Suprapubic skin (tissue), 4 donors: ENCODE measurements at regions not wholly inside any gene's neighbourhood (a gene's known extent, or its start where the extent isn't known, plus 50 kb on each side); places are given as distances from the start of the nearest gene placed in this dataset.

Experiments used
- CTCF ChIP-seq, 2 donors: fragments of 200-600 bp in 1 of 2; fragments of 450-650 bp in 1 of 2; sonication (generic) in 1 of 2; IDR thresholded peaks; one replicate each; pipeline ENCODE4 v1.5.1; 2016 to 2019; ENCODE audit warnings: antibody characterized with exemption in 2 of 2, mild to moderate bottlenecking in 1 of 2, moderate library complexity in 1 of 2
- POLR2A ChIP-seq, 2 donors: fragments of 450-650 bp; IDR thresholded peaks; one replicate each; pipeline ENCODE4 v1.6.1; 2017; ENCODE audit warnings: antibody characterized with exemption in 2 of 2, mild to moderate bottlenecking in 2 of 2, moderate library complexity in 2 of 2
- POLR2AphosphoS5 ChIP-seq, 3 donors: sonication (generic); formaldehyde crosslinking; IDR thresholded peaks; one replicate each; pipeline ENCODE4 v1.6.1; 2017; ENCODE audit warnings: antibody characterized with exemption in 3 of 3

DNA sequence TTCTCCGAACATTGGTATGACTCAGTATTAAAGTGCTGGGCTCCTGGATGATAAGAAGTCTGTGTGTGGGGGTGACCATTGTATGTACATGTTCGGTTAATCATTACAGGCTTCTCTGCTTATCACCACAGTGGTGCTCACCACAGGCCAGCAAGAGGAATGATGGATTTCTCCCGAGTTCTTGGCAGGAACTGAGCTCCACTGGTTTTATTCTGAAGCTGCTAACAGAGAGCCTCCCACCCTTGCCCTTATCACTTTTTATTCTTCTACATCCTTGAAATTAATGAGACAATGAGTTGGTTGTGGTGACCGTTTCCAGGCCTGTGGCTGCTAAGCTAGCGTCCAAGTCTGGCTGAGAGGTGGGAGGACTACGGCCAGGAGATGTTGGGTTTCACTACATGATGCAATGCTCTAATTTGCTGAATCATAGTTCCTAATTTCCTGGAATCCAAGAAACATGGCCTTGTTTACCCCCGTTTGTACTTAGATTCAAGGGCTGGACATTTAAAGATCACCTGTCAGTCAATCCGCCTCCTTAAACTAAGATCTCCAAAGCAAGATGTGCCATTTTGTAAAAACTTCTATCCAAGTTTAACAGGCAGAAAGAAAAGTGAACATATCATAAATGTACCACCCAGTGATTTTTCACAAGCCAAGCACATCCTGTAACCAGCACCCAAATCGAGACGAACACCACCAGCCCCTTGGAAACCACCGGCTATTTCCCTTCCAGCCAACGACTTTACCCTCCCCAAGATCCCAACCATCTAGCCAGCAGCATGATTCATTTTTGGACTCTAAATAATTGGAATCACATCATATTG is 172.5 kb downstream of the FOXA2 start:
- TF ChIP-seq CTCF (IDR thresholded peaks at IDR 0.05): no peak
- no peak for TF ChIP-seq POLR2AphosphoS5 (IDR thresholded peaks at IDR 0.05)
- no peak for TF ChIP-seq POLR2A (IDR thresholded peaks at IDR 0.05)
